Activated T-cell treated with anti-CD3 and anti-CD28 coated beads, Interleukin-2, amount 50 U/mL, for 72 hours (primary cell): ENCODE measurements at regions not wholly inside any gene's neighbourhood (a gene's known extent, or its start where the extent isn't known, plus 50 kb on each side); places are given as distances from the start of the nearest gene placed in this dataset.

Source experiments
- ATAC-seq, 2 donors: fragments of 150-1000 bp; cut with Tn5 transposase; replicated peaks in 1 of 2; 2 replicates each; pipeline ENCODE4 v1.10.0; 2021; ENCODE audit warnings: moderate library complexity in 2 of 2, mild to moderate bottlenecking in 1 of 2
- DNase-seq, 2 donors: peaks; one replicate each; pipeline ENCODE4 v3.0.0; 2021 to 2022; ENCODE audit warnings: mixed read lengths in 1 of 2
- H3K27ac Mint-ChIP-seq: one replicate; pipeline ENCODE4 v1.8.0; 2022; ENCODE audit warnings: mild to moderate bottlenecking, moderate library complexity, mixed read lengths
- H3K27me3 Mint-ChIP-seq: one replicate; pipeline ENCODE4 v1.8.0; 2022; ENCODE audit warnings: low read depth, mixed read lengths
- H3K36me3 Mint-ChIP-seq, 2 donors: one replicate each; pipeline ENCODE4 v1.8.0; 2022; ENCODE audit warnings: mixed read lengths in 2 of 2, mild to moderate bottlenecking in 1 of 2; ENCODE audit not compliant: insufficient read depth in 2 of 2
- H3K4me1 Mint-ChIP-seq: one replicate; pipeline ENCODE4 v1.8.0; 2022; ENCODE audit warnings: low read depth, mixed read lengths
- H3K4me3 Mint-ChIP-seq, 2 donors: one replicate each; pipeline ENCODE4 v1.8.0; 2022; ENCODE audit warnings: mild to moderate bottlenecking in 2 of 2, mixed read lengths in 2 of 2, moderate library complexity in 2 of 2
- H3K9me3 Mint-ChIP-seq, 2 donors: one replicate each; pipeline ENCODE4 v1.8.0; 2022; ENCODE audit warnings: mixed read lengths in 2 of 2

- H3K4me3 Mint-ChIP-seq, result no peak overlapping the region
- DNase-seq (no peak), ATAC-seq (no peak)
- H3K36me3 Mint-ChIP-seq, result no peaks in the 10 kb centered on the region
- H3K27ac Mint-ChIP-seq, result no peak overlapping the region
- no peaks in the 10 kb centered on the region for H3K27me3 Mint-ChIP-seq
- no peaks in the 10 kb centered on the region for H3K4me1 Mint-ChIP-seq
- H3K9me3 Mint-ChIP-seq, result peaks cover 0 to 2% of the 10 kb centered on the region in 2 donors
These were observed 219.5 kb upstream of the TSHZ3 start for GRCh38 chr19:31568724-31569123.

GRCh38 chr19:31570718-31571117 is 221.5 kb upstream of the TSHZ3 start:
- Mint-ChIP-seq H3K9me3 (peaks cover 0 to 2% of the 10 kb centered on the region in 2 donors), H3K27me3 (no peaks in the 10 kb centered on the region), H3K27ac (no peak overlapping the region), H3K4me1 (no peaks in the 10 kb centered on the region), H3K4me3 (no peak overlapping the region), H3K36me3 (no peaks in the 10 kb centered on the region)
- ATAC-seq (no peak), DNase-seq (no peak)

GRCh38 chr19:31572102-31572975 is 223.1 kb upstream of the TSHZ3 start:
- no peak for ATAC-seq
- no peak overlapping the region for H3K27ac Mint-ChIP-seq
- H3K4me3 Mint-ChIP-seq, result no peak overlapping the region
- no peaks in the 10 kb centered on the region for H3K9me3 Mint-ChIP-seq
- no peaks in the 10 kb centered on the region for H3K4me1 Mint-ChIP-seq
- DNase-seq, result no peak
- no peaks in the 10 kb centered on the region for H3K36me3 Mint-ChIP-seq
- H3K27me3 Mint-ChIP-seq, result no peaks in the 10 kb centered on the region

- no peaks in the 10 kb centered on the region for H3K27me3 Mint-ChIP-seq
- no peaks in the 10 kb centered on the region for H3K9me3 Mint-ChIP-seq
- H3K4me1 Mint-ChIP-seq, result no peaks in the 10 kb centered on the region
- H3K36me3 Mint-ChIP-seq, result no peaks in the 10 kb centered on the region
- DNase-seq (no peak), ATAC-seq (no peak)
- H3K4me3 Mint-ChIP-seq, result no peak overlapping the region
- H3K27ac Mint-ChIP-seq, result no peak overlapping the region
These were observed 223.7 kb upstream of the TSHZ3 start for GRCh38 chr19:31572976-31573298.

GRCh38 chr19:31574251-31574973 is 225.2 kb upstream of the TSHZ3 start:
- Mint-ChIP-seq H3K4me1 (no peaks in the 10 kb centered on the region), H3K27ac (no peak overlapping the region), H3K4me3 (no peak overlapping the region), H3K36me3 (no peaks in the 10 kb centered on the region), H3K9me3 (no peaks in the 10 kb centered on the region), H3K27me3 (no peaks in the 10 kb centered on the region)
- ATAC-seq (no peak), DNase-seq (no peak)

- H3K4me3 Mint-ChIP-seq, result no peak overlapping the region
- H3K4me1 Mint-ChIP-seq, result no peaks in the 10 kb centered on the region
- H3K36me3 Mint-ChIP-seq, result no peaks in the 10 kb centered on the region
- H3K27me3 Mint-ChIP-seq, result no peaks in the 10 kb centered on the region
- no peak overlapping the region for H3K27ac Mint-ChIP-seq
- DNase-seq (no peak), ATAC-seq (no peak)
- H3K9me3 Mint-ChIP-seq, result no peaks in the 10 kb centered on the region
These were observed 226.7 kb upstream of the TSHZ3 start for GRCh38 chr19:31575846-31576335.

GRCh38 chr19:31578326-31578725 is 229.1 kb upstream of the TSHZ3 start:
- no peaks in the 10 kb centered on the region for H3K4me1 Mint-ChIP-seq
- ATAC-seq, result no peak

GRCh38 chr19:31583148-31583547 is 233.9 kb upstream of the TSHZ3 start:
- Mint-ChIP-seq H3K27me3 (peaks cover 6% of the 10 kb centered on the region), H3K4me1 (no peaks in the 10 kb centered on the region), H3K9me3 (no peaks in the 10 kb centered on the region), H3K4me3 (no peak overlapping the region), H3K27ac (no peak overlapping the region), H3K36me3 (no peaks in the 10 kb centered on the region)
- DNase-seq (no peak), ATAC-seq (no peak)

More at GRCh38 chr19:31578326-31578725, 229.1 kb upstream of the TSHZ3 start:
- H3K27me3 Mint-ChIP-seq, result no peaks in the 10 kb centered on the region
- H3K27ac Mint-ChIP-seq, result no peak overlapping the region
- no peak overlapping the region for H3K4me3 Mint-ChIP-seq
- no peaks in the 10 kb centered on the region for H3K36me3 Mint-ChIP-seq
- no peak for DNase-seq
- H3K9me3 Mint-ChIP-seq, result no peaks in the 10 kb centered on the region

GRCh38 chr19:31586282-31586681 is 237.0 kb upstream of the TSHZ3 start:
- Mint-ChIP-seq H3K4me1 (no peaks in the 10 kb centered on the region), H3K4me3 (no peak overlapping the region), H3K27me3 (peaks cover 14% of the 10 kb centered on the region), H3K36me3 (no peaks in the 10 kb centered on the region), H3K27ac (no peak overlapping the region), H3K9me3 (no peaks in the 10 kb centered on the region)
- DNase-seq, result no peak
- ATAC-seq, result no peak

GRCh38 chr19:31589109-31589508 is 239.9 kb upstream of the TSHZ3 start:
- H3K27me3 Mint-ChIP-seq, result peaks cover 20% of the 10 kb centered on the region
- H3K4me3 Mint-ChIP-seq, result no peak overlapping the region
- no peaks in the 10 kb centered on the region for H3K9me3 Mint-ChIP-seq
- ATAC-seq (no peak), DNase-seq (no peak)
- H3K27ac Mint-ChIP-seq, result no peak overlapping the region
- no peaks in the 10 kb centered on the region for H3K4me1 Mint-ChIP-seq
- no peaks in the 10 kb centered on the region for H3K36me3 Mint-ChIP-seq

- Mint-ChIP-seq H3K9me3 (no peaks in the 10 kb centered on the region), H3K36me3 (no peaks in the 10 kb centered on the region), H3K4me1 (no peaks in the 10 kb centered on the region), H3K4me3 (no peak overlapping the region), H3K27me3 (peaks cover 20% of the 10 kb centered on the region), H3K27ac (no peak overlapping the region)
- no peak for DNase-seq
- ATAC-seq, result no peak
These were observed 242.0 kb upstream of the TSHZ3 start for GRCh38 chr19:31591258-31591657.

- H3K36me3 Mint-ChIP-seq, result no peaks in the 10 kb centered on the region
- no peaks in the 10 kb centered on the region for H3K9me3 Mint-ChIP-seq
- DNase-seq, result no peak
- H3K27ac Mint-ChIP-seq, result no peak overlapping the region
- no peak for ATAC-seq
- H3K27me3 Mint-ChIP-seq, result peaks cover 14% of the 10 kb centered on the region
- no peaks in the 10 kb centered on the region for H3K4me1 Mint-ChIP-seq
- no peak overlapping the region for H3K4me3 Mint-ChIP-seq
These were observed 243.2 kb upstream of the TSHZ3 start for GRCh38 chr19:31592456-31592855.

GRCh38 chr19:31594701-31595100 is 245.5 kb upstream of the TSHZ3 start:
- Mint-ChIP-seq H3K27ac (no peak overlapping the region), H3K36me3 (no peaks in the 10 kb centered on the region), H3K27me3 (peaks cover 12% of the 10 kb centered on the region), H3K4me3 (no peak overlapping the region), H3K4me1 (no peaks in the 10 kb centered on the region), H3K9me3 (no peaks in the 10 kb centered on the region)
- DNase-seq, result no peak
- no peak for ATAC-seq
